Parathyroid adenoma (tissue), 2 donors: ENCODE measurements at regions not wholly inside any gene's neighbourhood (a gene's known extent, or its start where the extent isn't known, plus 50 kb on each side); places are given as distances from the start of the nearest gene placed in this dataset.

Experiments
- H2AFZ ChIP-seq: fragments of 300-600 bp; sonication (generic); one replicate; pipeline ENCODE4 v1.7.0; 2017; ENCODE audit warnings: antibody characterized with exemption, mild to moderate bottlenecking
- H3K27ac ChIP-seq: fragments of 300-600 bp; sonication (generic); one replicate; pipeline ENCODE4 v1.7.0; 2017
- H3K27me3 ChIP-seq: fragments of 300-600 bp; sonication (generic); one replicate; pipeline ENCODE4 v1.7.0; 2017; ENCODE audit warnings: low read length; ENCODE audit not compliant: control insufficient read depth, insufficient read depth
- H3K36me3 ChIP-seq: fragments of 300-600 bp; sonication (generic); one replicate; pipeline ENCODE4 v1.7.0; 2017; ENCODE audit warnings: low read length; ENCODE audit not compliant: control insufficient read depth, insufficient read depth
- H3K4me1 ChIP-seq: fragments of 300-600 bp; sonication (generic); one replicate; pipeline ENCODE4 v1.7.0; 2017; ENCODE audit warnings: control low read depth
- H3K4me2 ChIP-seq: fragments of 300-600 bp; sonication (generic); one replicate; pipeline ENCODE4 v1.7.0; 2017; ENCODE audit warnings: low read length
- H3K4me3 ChIP-seq: fragments of 300-600 bp; sonication (generic); one replicate; pipeline ENCODE4 v1.7.0; 2017; ENCODE audit warnings: low read depth, low read length
- H3K79me2 ChIP-seq: fragments of 300-600 bp; sonication (generic); one replicate; pipeline ENCODE4 v1.7.0; 2017; ENCODE audit warnings: control low read depth
- H3K9ac ChIP-seq: fragments of 300-600 bp; sonication (generic); one replicate; pipeline ENCODE4 v1.7.0; 2017; ENCODE audit warnings: mild to moderate bottlenecking
- H3K9me3 ChIP-seq: fragments of 300-600 bp; sonication (generic); one replicate; pipeline ENCODE4 v1.7.0; 2017; ENCODE audit warnings: low read length; ENCODE audit not compliant: control insufficient read depth
- TF ChIP-seq, protein P1 (sequence below): fragments of 300-600 bp; sonication (generic); IDR thresholded peaks from one replicate; pipeline ENCODE4 v1.7.0; 2017; ENCODE audit warnings: antibody characterized with exemption, mild to moderate bottlenecking
- donor health status: primary hyperparathyroidism.

DNA sequence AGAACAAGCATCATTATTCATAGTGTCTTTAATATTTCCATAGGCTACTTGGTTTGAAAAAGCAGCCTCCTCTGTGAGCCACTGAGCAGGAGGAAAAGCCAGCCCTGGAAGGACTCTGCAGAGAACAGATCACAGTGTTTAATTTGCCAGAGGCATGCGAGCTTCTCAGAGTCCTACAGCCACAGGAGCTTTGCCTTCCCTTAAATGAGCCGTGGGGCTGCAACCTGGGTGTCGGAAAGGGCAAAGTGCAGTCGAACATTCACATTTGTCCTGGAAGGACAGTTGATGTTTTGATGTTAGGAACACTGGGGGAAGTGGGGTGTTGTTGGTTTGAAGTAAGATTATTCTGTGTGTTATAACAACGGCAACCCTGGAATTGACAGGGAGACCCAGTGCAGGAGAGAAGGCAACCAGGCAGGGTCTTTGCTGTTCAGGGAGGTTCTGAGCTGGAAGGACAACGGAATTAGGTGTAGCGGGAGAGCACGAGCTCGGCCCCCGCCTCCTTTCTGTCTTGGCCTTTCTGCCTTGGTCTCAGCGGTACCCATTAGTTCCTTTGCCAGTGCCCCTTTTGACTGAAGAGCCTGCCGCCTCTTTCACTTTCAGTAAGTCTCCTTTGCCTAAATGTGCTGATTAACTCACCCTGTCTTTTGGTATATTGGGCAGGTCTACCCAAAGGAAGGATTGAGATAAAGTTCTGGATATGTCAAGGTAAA lies 192.3 kb upstream of the PITRM1 start:
- no peaks in the 10 kb centered on the region for H3K4me1 ChIP-seq
- H3K36me3 ChIP-seq = no peaks in the 10 kb centered on the region
- no peaks in the 10 kb centered on the region for H3K79me2 ChIP-seq
- H3K27ac ChIP-seq = no peak overlapping the region
- no peak overlapping the region for H3K4me2 ChIP-seq
- TF ChIP-seq, protein P1, sequence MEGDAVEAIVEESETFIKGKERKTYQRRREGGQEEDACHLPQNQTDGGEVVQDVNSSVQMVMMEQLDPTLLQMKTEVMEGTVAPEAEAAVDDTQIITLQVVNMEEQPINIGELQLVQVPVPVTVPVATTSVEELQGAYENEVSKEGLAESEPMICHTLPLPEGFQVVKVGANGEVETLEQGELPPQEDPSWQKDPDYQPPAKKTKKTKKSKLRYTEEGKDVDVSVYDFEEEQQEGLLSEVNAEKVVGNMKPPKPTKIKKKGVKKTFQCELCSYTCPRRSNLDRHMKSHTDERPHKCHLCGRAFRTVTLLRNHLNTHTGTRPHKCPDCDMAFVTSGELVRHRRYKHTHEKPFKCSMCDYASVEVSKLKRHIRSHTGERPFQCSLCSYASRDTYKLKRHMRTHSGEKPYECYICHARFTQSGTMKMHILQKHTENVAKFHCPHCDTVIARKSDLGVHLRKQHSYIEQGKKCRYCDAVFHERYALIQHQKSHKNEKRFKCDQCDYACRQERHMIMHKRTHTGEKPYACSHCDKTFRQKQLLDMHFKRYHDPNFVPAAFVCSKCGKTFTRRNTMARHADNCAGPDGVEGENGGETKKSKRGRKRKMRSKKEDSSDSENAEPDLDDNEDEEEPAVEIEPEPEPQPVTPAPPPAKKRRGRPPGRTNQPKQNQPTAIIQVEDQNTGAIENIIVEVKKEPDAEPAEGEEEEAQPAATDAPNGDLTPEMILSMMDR = no peak
- no peak overlapping the region for H3K4me3 ChIP-seq
- no peaks in the 10 kb centered on the region for H3K9me3 ChIP-seq
- H3K9ac ChIP-seq = no peak overlapping the region
- no peak overlapping the region for H2AFZ ChIP-seq
- no peaks in the 10 kb centered on the region for H3K27me3 ChIP-seq

DNA sequence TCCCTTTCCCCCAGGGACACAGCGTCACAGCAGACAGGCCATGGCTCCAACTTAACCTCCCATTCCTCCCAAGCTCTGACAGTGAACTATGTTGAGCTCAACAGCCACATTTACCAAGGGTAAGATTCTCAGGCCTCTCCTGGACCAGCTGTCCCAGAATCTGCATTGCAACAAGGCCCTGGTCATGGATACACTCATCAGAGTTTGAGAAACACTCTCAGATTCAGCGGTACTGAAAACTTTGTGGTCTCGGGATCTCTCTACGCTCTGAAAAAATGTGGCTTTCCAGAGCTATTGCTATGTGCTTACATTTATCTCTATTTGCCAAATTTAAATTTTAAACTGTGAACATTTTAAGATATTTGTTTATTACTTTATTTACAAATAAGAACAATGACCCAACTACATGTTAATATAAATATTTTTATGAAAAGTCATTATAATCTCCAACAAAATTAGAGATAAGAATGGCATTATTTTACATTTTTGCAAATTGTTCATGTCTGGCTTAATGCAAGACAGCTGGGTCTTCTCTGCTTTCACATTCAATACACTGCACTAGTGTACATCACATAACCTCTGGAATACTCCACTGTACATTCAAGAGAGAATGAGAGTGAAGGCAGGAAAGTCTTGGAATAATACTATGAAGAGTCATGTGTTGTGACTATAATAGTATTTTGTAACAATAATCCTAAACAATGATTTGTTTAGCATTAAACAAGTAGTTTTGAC lies 190.9 kb upstream of the PITRM1 start:
- TF ChIP-seq, protein P1 = no peak
- Histone ChIP-seq H3K79me2 (no peaks in the 10 kb centered on the region), H3K4me2 (no peak overlapping the region), H3K27me3 (no peaks in the 10 kb centered on the region), H3K4me1 (no peaks in the 10 kb centered on the region), H3K9me3 (no peaks in the 10 kb centered on the region), H3K9ac (no peak overlapping the region), H2AFZ (no peak overlapping the region), H3K27ac (no peak overlapping the region), H3K4me3 (no peak overlapping the region), H3K36me3 (no peaks in the 10 kb centered on the region)

DNA sequence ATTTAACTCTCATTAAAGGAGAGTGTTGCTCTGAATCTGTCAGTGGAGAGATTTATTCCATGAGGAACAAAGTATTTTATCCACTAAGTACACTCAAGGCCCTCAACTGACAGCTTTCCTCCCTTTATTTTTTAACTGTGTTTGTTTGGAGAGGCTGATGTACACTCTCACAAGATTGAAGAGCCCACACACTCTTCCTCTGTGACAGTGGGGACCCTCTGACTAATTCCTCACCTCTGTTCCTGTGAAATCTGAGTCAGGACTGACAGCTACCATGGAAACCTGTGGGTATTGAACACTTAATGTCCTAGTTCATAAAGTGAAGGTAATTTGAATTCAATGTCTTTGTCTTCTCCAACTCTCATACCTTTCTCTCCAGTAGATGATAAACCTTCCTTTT lies 189.8 kb upstream of the PITRM1 start:
- Histone ChIP-seq H3K79me2 (no peaks in the 10 kb centered on the region), H3K4me3 (no peak overlapping the region), H3K9ac (no peak overlapping the region), H2AFZ (no peak overlapping the region), H3K9me3 (no peaks in the 10 kb centered on the region), H3K27ac (no peak overlapping the region), H3K4me1 (no peaks in the 10 kb centered on the region), H3K27me3 (no peaks in the 10 kb centered on the region), H3K4me2 (no peak overlapping the region), H3K36me3 (no peaks in the 10 kb centered on the region)
- TF ChIP-seq, protein P1 = no peak

DNA sequence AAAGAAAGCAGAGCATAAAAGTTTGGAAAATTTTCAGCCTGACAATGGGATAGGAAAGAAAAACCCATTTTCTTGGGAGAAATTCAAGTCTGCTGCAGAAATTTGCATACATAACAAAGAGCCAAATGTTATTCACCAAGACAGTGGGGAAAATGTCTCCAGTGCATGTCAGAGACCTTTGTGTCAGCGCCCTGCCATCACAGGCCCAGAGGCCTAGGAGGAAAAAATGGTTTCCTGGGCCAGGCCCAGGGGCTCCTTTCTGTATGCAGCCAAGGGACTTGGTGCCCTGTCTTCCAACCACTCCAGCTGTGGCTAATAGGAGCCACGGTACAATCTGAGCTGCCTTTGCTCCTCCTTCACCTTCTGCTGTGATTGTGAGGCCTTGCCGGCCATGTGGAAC lies 189.1 kb upstream of the PITRM1 start:
- Histone ChIP-seq H2AFZ (no peak overlapping the region), H3K4me2 (no peak overlapping the region)
- TF ChIP-seq, protein P1 = no peak

More for the DNA sequence above, 189.1 kb upstream of the PITRM1 start:
- Histone ChIP-seq H3K27me3 (no peaks in the 10 kb centered on the region), H3K4me1 (no peaks in the 10 kb centered on the region), H3K9ac (no peak overlapping the region), H3K79me2 (no peaks in the 10 kb centered on the region), H3K27ac (no peak overlapping the region), H3K4me3 (no peak overlapping the region), H3K36me3 (peaks cover 3% of the 10 kb centered on the region), H3K9me3 (no peaks in the 10 kb centered on the region)
